Endothelial cell of umbilical vein (primary cell): ENCODE measurements at regions not wholly inside any gene's neighbourhood (a gene's known extent, or its start where the extent isn't known, plus 50 kb on each side); places are given as distances from the start of the nearest gene placed in this dataset.
A peak's percentile ranks its signal among the peaks of the same experiment; 100 is the strongest.

Experiments
- BruUV-seq: library from RNA; stranded (reverse); fragments of 400-500 nt; replicated peaks from 2 replicates; lab custom pipeline; 2021; lab: Mats Ljungman, UMichigan
- CTCF ChIA-PET: fragments of 300-600, 350-600 bp; sonication (Branson Sonifier 250); formaldehyde crosslinking; loops from one replicate; lab custom pipeline; 2021; ENCODE audit warnings: antibody characterized with exemption, inconsistent platforms; lab: Charles Lee
- POLR2A ChIA-PET: fragments of 300-600, 350-600 bp; sonication (Branson Sonifier 250); formaldehyde crosslinking; loops from one replicate; lab custom pipeline; 2021; ENCODE audit warnings: antibody characterized with exemption, inconsistent platforms; lab: Charles Lee
- DNase-seq: peaks from one replicate; pipeline ENCODE4 v3.0.0-alpha.2; 2011; ENCODE audit warnings: low read depth, low spot score
- FAIRE-seq: peaks from 2 replicates; lab custom pipeline; 2011; peaks lifted over from hg19 to GRCh38; lab: Jason Lieb, UNC
- H2AFZ ChIP-seq: 2 replicates; pipeline ENCODE4 v1.6.0; 2012; ENCODE audit warnings: low read depth, low read length, control low read depth, inconsistent platforms
- H3K27ac ChIP-seq: 2 replicates; pipeline ENCODE4 v1.5.1; 2011; ENCODE audit warnings: low read depth, mild to moderate bottlenecking, control low read depth, low read length, moderate library complexity; ENCODE audit not compliant: insufficient read depth
- H3K27me3 ChIP-seq, 2 experiments: 2 replicates each; pipeline versions ENCODE4 v1.6.0 to v1.6.1; 2011; ENCODE audit warnings: low read length in 2 of 2, mixed read lengths in 1 of 2; ENCODE audit not compliant: control insufficient read depth in 2 of 2, insufficient read depth in 2 of 2
- H3K36me3 ChIP-seq, 2 experiments: 2 replicates in 1 of 2; 3 replicates in 1 of 2; pipeline ENCODE4 v1.5.1; 2011; ENCODE audit warnings: low read length in 2 of 2, mild to moderate bottlenecking in 1 of 2, moderate library complexity in 1 of 2; ENCODE audit not compliant: control insufficient read depth in 2 of 2, insufficient read depth in 2 of 2; ENCODE audit errors: extremely low read depth in 1 of 2
- H3K4me1 ChIP-seq: 3 replicates; pipeline ENCODE4 v1.5.1; 2011; ENCODE audit warnings: mild to moderate bottlenecking, low read length; ENCODE audit not compliant: control insufficient read depth, insufficient read depth; ENCODE audit errors: extremely low read depth
- H3K4me2 ChIP-seq: 2 replicates; pipeline ENCODE4 v1.6.1; 2011; ENCODE audit warnings: low read length, control low read depth, mixed read lengths; ENCODE audit not compliant: insufficient read depth
- H3K4me3 ChIP-seq, 3 experiments: fragments of 200-600 bp in 1 of 3; sonication (generic), shearing (Covaris generic) in 1 of 3; replicated peaks in 1 of 3; 2 replicates each; pipeline ENCODE4 v1.5.1; 2011 to 2016; ENCODE audit warnings: control low read depth in 3 of 3, low read length in 3 of 3, mild to moderate bottlenecking in 2 of 3, inconsistent platforms in 1 of 3, low read depth in 1 of 3, moderate library complexity in 1 of 3; ENCODE audit not compliant: insufficient read depth in 1 of 3
- H3K79me2 ChIP-seq: 2 replicates; pipeline ENCODE4 v1.6.0; 2012; ENCODE audit warnings: low read length, inconsistent platforms; ENCODE audit not compliant: control insufficient read depth, insufficient read depth
- H3K9ac ChIP-seq: replicated peaks from 2 replicates; pipeline ENCODE3; 2011; ENCODE audit warnings: low read length, control low read depth; ENCODE audit not compliant: insufficient read depth; ENCODE audit errors: extremely low read depth
- H3K9me1 ChIP-seq: replicated peaks from 3 replicates; pipeline ENCODE4 v1.6.0; 2011; ENCODE audit warnings: mild to moderate bottlenecking, low read length; ENCODE audit not compliant: control insufficient read depth, insufficient read depth; ENCODE audit errors: extremely low read depth
- H3K9me3 ChIP-seq: replicated peaks from 2 replicates; pipeline ENCODE4 v1.5.1; 2012; ENCODE audit warnings: low read length, inconsistent platforms; ENCODE audit not compliant: control insufficient read depth, insufficient read depth
- H4K20me1 ChIP-seq: replicated peaks from 2 replicates; pipeline ENCODE3; 2011; ENCODE audit warnings: mild to moderate bottlenecking, low read length; ENCODE audit not compliant: control insufficient read depth, insufficient read depth; ENCODE audit errors: extremely low read depth
- EZH2 ChIP-seq: IDR thresholded peaks from 2 replicates; pipeline ENCODE4 v1.6.1; 2012; ENCODE audit warnings: borderline replicate concordance, low read depth, mild to moderate bottlenecking, moderate library complexity, low read length, inconsistent platforms; ENCODE audit not compliant: severe bottlenecking
- FOS ChIP-seq: IDR thresholded peaks from 2 replicates; pipeline ENCODE4 v1.6.1; 2011; ENCODE audit warnings: mild to moderate bottlenecking, low read length, moderate library complexity, borderline replicate concordance; ENCODE audit not compliant: insufficient read depth
- GATA2 ChIP-seq: IDR thresholded peaks from 2 replicates; pipeline ENCODE4 v1.7.0; 2011; ENCODE audit warnings: low read depth, mild to moderate bottlenecking, moderate library complexity, mixed read lengths, low read length; ENCODE audit not compliant: insufficient read length, insufficient read depth
- JUN ChIP-seq: IDR thresholded peaks from 2 replicates; pipeline ENCODE4 v1.6.1; 2011; ENCODE audit warnings: borderline replicate concordance, low read depth; ENCODE audit not compliant: insufficient read length, insufficient read depth
- MYC ChIP-seq: IDR thresholded peaks from one replicate; pipeline ENCODE4 v1.6.1; 2011; ENCODE audit warnings: mild to moderate bottlenecking, low read depth, low read length
- POLR2A ChIP-seq: IDR thresholded peaks from 2 replicates; pipeline ENCODE4 v1.6.1; 2012; ENCODE audit warnings: low read depth, mild to moderate bottlenecking, control low read depth, low read length
- POLR2AphosphoS5 ChIP-seq: IDR thresholded peaks from 2 replicates; pipeline ENCODE4 v1.6.1; 2012; ENCODE audit warnings: low read depth, mild to moderate bottlenecking, control low read depth, low read length, moderate library complexity; ENCODE audit not compliant: insufficient read depth
- dilution Hi-C: fragments of 300-500 bp; cut with MboI; formaldehyde crosslinking; loops from one replicate; pipeline ENCODE4 v1.15.0; 2019; ENCODE audit warnings: low sequenced_read_pairs; ENCODE audit not compliant: extremely low pct_ligation_motif_present
- intact Hi-C: fragments of 100-400 bp; cut with micrococcal nuclease; formaldehyde crosslinking; loops from one replicate; pipeline ENCODE4 v1.10.0; 2022
- TF ChIP-seq, protein P1 (sequence below), 2 donors: IDR thresholded peaks; 1 replicate in 1 of 2; 2 replicates in 1 of 2; pipeline ENCODE4 v1.5.1; 2011; ENCODE audit warnings: low read length in 2 of 2, mild to moderate bottlenecking in 2 of 2, moderate library complexity in 2 of 2, control low read depth in 1 of 2, inconsistent platforms in 1 of 2, low read depth in 1 of 2; ENCODE audit not compliant: insufficient read depth in 1 of 2; ENCODE audit errors: extremely low read depth in 1 of 2
- TF ChIP-seq, protein P2 (sequence below): IDR thresholded peaks from 2 replicates; pipeline ENCODE4 v1.6.1; 2011; ENCODE audit not compliant: insufficient read depth, insufficient read length

- dilution Hi-C loops = no loop called here
- FAIRE-seq = no peak
Observed at GRCh38 chr12:92593734-92594402, 108.9 kb upstream of the PLEKHG7 start.

More at GRCh38 chr12:92593734-92594402, 108.9 kb upstream of the PLEKHG7 start:
- Histone ChIP-seq H3K4me1 (peaks cover 12% of the 10 kb centered on the region), H4K20me1 (no peaks in the 10 kb centered on the region), H2AFZ (peak overlapping the region; percentile 24), H3K27me3 (no peaks in the 10 kb centered on the region), H3K27ac (peak overlapping the region; percentile 77), H3K9me3 (no peaks in the 10 kb centered on the region), H3K4me3 (no peak overlapping the region), H3K4me2 (peak overlapping the region; percentile 18), H3K9me1 (no peaks in the 10 kb centered on the region), H3K79me2 (no peaks in the 10 kb centered on the region), H3K9ac (no peak overlapping the region), H3K36me3 (no peaks in the 10 kb centered on the region)
- TF ChIP-seq POLR2AphosphoS5 (peak; percentile 75), POLR2A (no peak), MYC (no peak), JUN (peak; percentile 40), EZH2 (no peak), GATA2 (no peak), FOS (peak; percentile 79)
- TF ChIP-seq, protein P1, sequence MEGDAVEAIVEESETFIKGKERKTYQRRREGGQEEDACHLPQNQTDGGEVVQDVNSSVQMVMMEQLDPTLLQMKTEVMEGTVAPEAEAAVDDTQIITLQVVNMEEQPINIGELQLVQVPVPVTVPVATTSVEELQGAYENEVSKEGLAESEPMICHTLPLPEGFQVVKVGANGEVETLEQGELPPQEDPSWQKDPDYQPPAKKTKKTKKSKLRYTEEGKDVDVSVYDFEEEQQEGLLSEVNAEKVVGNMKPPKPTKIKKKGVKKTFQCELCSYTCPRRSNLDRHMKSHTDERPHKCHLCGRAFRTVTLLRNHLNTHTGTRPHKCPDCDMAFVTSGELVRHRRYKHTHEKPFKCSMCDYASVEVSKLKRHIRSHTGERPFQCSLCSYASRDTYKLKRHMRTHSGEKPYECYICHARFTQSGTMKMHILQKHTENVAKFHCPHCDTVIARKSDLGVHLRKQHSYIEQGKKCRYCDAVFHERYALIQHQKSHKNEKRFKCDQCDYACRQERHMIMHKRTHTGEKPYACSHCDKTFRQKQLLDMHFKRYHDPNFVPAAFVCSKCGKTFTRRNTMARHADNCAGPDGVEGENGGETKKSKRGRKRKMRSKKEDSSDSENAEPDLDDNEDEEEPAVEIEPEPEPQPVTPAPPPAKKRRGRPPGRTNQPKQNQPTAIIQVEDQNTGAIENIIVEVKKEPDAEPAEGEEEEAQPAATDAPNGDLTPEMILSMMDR (IDR thresholded peaks at IDR 0.05; ENCODE audit: extremely low read depth in 1 of 2, insufficient read depth in 1 of 2, low read depth in 1 of 2, low read length in 2 of 2) = no peak
- TF ChIP-seq, protein P2, sequence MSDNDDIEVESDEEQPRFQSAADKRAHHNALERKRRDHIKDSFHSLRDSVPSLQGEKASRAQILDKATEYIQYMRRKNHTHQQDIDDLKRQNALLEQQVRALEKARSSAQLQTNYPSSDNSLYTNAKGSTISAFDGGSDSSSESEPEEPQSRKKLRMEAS = no peak
- ChIA-PET POLR2A (no interaction called here), CTCF (no interaction called here)
- no TSS peak for BruUV-seq
- peak; percentile 42 for DNase-seq
- intact Hi-C loops = loop anchor here (2.0 kb wide), 1 partner anchor 55 kb away; no protein-coding TSS in a partner anchor
